PC-3 (cell line): ENCODE measurements at regions not wholly inside any gene's neighbourhood (a gene's known extent, or its start where the extent isn't known, plus 50 kb on each side); places are given as distances from the start of the nearest gene placed in this dataset.

Source experiments
- ATAC-seq: fragments of 200-7000 bp; cut with Tn5 transposase; 2 replicates; pipeline ENCODE4 v1.9.1; 2020; ENCODE audit warnings: mild to moderate bottlenecking, moderate library complexity
- BruUV-seq: library from RNA; stranded (reverse); fragments of 400-500 nt; replicated peaks from 2 replicates; lab custom pipeline; 2021; lab: Mats Ljungman, UMichigan
- CTCF ChIA-PET: fragments of 300-600 bp; sonication (Branson Sonifier 250); formaldehyde crosslinking; loops from one replicate; lab custom pipeline; 2022; ENCODE audit warnings: antibody characterized with exemption; lab: Charles Lee
- POLR2A ChIA-PET: fragments of 300-600 bp; sonication (Branson Sonifier 250); formaldehyde crosslinking; loops from one replicate; lab custom pipeline; 2022; ENCODE audit warnings: antibody characterized with exemption; ENCODE audit not compliant: unreplicated experiment; lab: Charles Lee
- DNase-seq: peaks from one replicate; pipeline ENCODE4 v3.0.0-alpha.2; 2015
- H2AFZ ChIP-seq: fragments of 300-600 bp; sonication (generic); 2 replicates; pipeline ENCODE4 v1.6.0; 2016; ENCODE audit warnings: antibody characterized with exemption, low read length
- H3F3A ChIP-seq: fragments of 300-600 bp; sonication (generic); one replicate; pipeline ENCODE4 v1.6.0; 2017; ENCODE audit warnings: antibody characterized with exemption, low read length, control low read depth, mild to moderate bottlenecking; ENCODE audit not compliant: unreplicated experiment
- H3K27ac ChIP-seq: fragments of 300-600 bp; sonication (generic); 2 replicates; pipeline ENCODE4 v1.5.1; 2016; ENCODE audit warnings: mild to moderate bottlenecking, low read length
- H3K27me3 ChIP-seq: fragments of 300-600 bp; sonication (generic); 2 replicates; pipeline ENCODE4 v1.6.1; 2016; ENCODE audit warnings: low read length, mixed read lengths
- H3K36me3 ChIP-seq: fragments of 300-600 bp; sonication (generic); 2 replicates; pipeline ENCODE4 v1.6.1; 2016; ENCODE audit warnings: low read depth, mixed run types, low read length, mixed read lengths
- H3K4me1 ChIP-seq: fragments of 300-600 bp; sonication (generic); 2 replicates; pipeline ENCODE4 v1.5.1; 2016; ENCODE audit warnings: low read length; ENCODE audit not compliant: insufficient read depth
- H3K4me2 ChIP-seq: fragments of 300-600 bp; sonication (generic); 2 replicates; pipeline ENCODE4 v1.6.0; 2016; ENCODE audit warnings: low read length
- H3K4me3 ChIP-seq: fragments of 300-600 bp; sonication (generic); 2 replicates; pipeline ENCODE4 v1.5.1; 2016; ENCODE audit warnings: mild to moderate bottlenecking, low read length, mixed read lengths
- H3K79me2 ChIP-seq: fragments of 300-600 bp; sonication (generic); 2 replicates; pipeline ENCODE4 v1.6.1; 2017; ENCODE audit warnings: low read length, mixed read lengths
- H3K9ac ChIP-seq: fragments of 300-600 bp; sonication (generic); 2 replicates; pipeline ENCODE4 v1.6.0; 2016; ENCODE audit warnings: mild to moderate bottlenecking, low read length
- H3K9me2 ChIP-seq: fragments of 300-600 bp; sonication (generic); replicated peaks from 2 replicates; pipeline ENCODE4 v1.6.1; 2016; ENCODE audit warnings: mixed run types, low read length, mixed read lengths
- H3K9me3 ChIP-seq: fragments of 300-600 bp; sonication (generic); 2 replicates; pipeline ENCODE4 v1.6.1; 2016; ENCODE audit warnings: low read length, mixed read lengths
- H4K20me1 ChIP-seq: fragments of 300-600 bp; sonication (generic); 2 replicates; pipeline ENCODE4 v1.6.1; 2016; ENCODE audit warnings: low read length, mixed read lengths
- EZH2 ChIP-seq: fragments of 300-600 bp; sonication (generic); IDR thresholded peaks from one replicate; pipeline ENCODE4 v1.6.1; 2017; ENCODE audit warnings: antibody characterized with exemption, mild to moderate bottlenecking, low read length; ENCODE audit not compliant: unreplicated experiment
- EZH2phosphoT487 ChIP-seq: fragments of 300-600 bp; sonication (generic); IDR thresholded peaks from 2 replicates; pipeline ENCODE4 v1.6.1; 2018; ENCODE audit warnings: mild to moderate bottlenecking, antibody characterized with exemption, low read length, borderline replicate concordance
- intact Hi-C: fragments of 100-400 bp; cut with micrococcal nuclease; formaldehyde crosslinking; loops from 2 replicates; pipeline ENCODE4 v1.9.0; 2023
- TF ChIP-seq, protein P1 (sequence below): fragments of 300-600 bp; sonication (generic); conservative IDR thresholded peaks from 2 replicates; pipeline ENCODE4 v1.5.1; 2017; ENCODE audit warnings: antibody characterized with exemption, low read depth, mild to moderate bottlenecking, low read length

DNA sequence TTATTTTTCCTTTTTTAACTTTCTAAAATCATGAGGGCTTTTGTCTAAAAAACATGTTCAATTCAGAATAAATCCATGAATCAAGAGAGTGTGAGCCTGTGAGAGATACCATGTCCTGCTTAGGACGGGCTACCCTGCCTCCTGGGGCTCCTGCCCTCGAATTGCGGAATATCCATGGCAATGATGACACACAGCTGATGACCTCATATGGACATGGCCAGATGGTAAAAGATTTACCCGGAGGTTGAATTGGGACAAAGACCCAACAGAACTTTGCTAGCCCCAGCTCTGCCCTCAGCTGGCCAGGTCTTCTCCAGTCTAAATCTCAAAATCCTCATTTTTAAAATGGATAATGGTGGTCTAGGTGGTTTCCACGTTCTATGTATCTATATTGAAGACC, 538.1 kb upstream of the API5 start:
- Histone ChIP-seq H3K9me3 (no peaks in the 10 kb centered on the region), H3K36me3 (no peaks in the 10 kb centered on the region), H4K20me1 (no peaks in the 10 kb centered on the region), H3K27me3 (no peaks in the 10 kb centered on the region), H3K4me3 (no peak overlapping the region), H2AFZ (no peak overlapping the region), H3K4me1 (no peaks in the 10 kb centered on the region), H3K9me2 (no peaks in the 10 kb centered on the region), H3F3A (no peaks in the 10 kb centered on the region), H3K79me2 (no peaks in the 10 kb centered on the region), H3K27ac (no peak overlapping the region), H3K9ac (no peak overlapping the region), H3K4me2 (no peak overlapping the region)
- ATAC-seq (no peak), DNase-seq (no peak)
- POLR2A ChIA-PET: no interaction called here
- TF ChIP-seq EZH2 (no peak), EZH2phosphoT487 (no peak)
- TF ChIP-seq, protein P1, sequence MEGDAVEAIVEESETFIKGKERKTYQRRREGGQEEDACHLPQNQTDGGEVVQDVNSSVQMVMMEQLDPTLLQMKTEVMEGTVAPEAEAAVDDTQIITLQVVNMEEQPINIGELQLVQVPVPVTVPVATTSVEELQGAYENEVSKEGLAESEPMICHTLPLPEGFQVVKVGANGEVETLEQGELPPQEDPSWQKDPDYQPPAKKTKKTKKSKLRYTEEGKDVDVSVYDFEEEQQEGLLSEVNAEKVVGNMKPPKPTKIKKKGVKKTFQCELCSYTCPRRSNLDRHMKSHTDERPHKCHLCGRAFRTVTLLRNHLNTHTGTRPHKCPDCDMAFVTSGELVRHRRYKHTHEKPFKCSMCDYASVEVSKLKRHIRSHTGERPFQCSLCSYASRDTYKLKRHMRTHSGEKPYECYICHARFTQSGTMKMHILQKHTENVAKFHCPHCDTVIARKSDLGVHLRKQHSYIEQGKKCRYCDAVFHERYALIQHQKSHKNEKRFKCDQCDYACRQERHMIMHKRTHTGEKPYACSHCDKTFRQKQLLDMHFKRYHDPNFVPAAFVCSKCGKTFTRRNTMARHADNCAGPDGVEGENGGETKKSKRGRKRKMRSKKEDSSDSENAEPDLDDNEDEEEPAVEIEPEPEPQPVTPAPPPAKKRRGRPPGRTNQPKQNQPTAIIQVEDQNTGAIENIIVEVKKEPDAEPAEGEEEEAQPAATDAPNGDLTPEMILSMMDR: no peak
- CTCF ChIA-PET: no interaction called here
- intact Hi-C loops: no loop called here
- no TSS peak for BruUV-seq

DNA sequence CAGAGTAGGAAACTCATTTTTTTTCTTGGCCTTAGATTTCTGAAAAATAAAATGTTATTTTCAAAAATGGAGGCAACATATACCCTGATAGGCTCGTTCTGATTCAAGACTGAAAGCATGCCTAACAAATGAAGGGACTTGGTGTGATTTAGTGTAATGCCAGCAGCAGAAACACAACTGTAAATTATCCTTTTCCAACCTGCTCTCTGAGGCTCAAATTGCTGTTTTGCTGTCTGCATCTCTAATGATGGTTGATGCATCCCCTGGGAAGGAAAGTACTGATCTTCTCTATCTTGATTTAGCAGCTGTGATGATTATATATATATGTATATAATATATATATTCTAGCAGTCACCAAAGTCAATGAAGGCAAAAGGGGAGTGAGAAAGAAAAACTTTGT, 537.2 kb upstream of the API5 start:
- no peak for DNase-seq
- Histone ChIP-seq H3K9me2 (no peaks in the 10 kb centered on the region), H3K4me3 (no peak overlapping the region), H3K36me3 (no peaks in the 10 kb centered on the region), H2AFZ (no peak overlapping the region), H3K27ac (no peak overlapping the region), H3K4me1 (no peaks in the 10 kb centered on the region), H3K4me2 (no peak overlapping the region), H4K20me1 (no peaks in the 10 kb centered on the region), H3K9ac (no peak overlapping the region), H3K27me3 (no peaks in the 10 kb centered on the region), H3K9me3 (no peaks in the 10 kb centered on the region), H3F3A (no peaks in the 10 kb centered on the region), H3K79me2 (no peaks in the 10 kb centered on the region)
- no TSS peak for BruUV-seq
- TF ChIP-seq EZH2 (no peak), EZH2phosphoT487 (no peak)
- TF ChIP-seq, protein P1: no peak
- ATAC-seq: no peak
- ChIA-PET CTCF (no interaction called here), POLR2A (no interaction called here)
- intact Hi-C loops: no loop called here

GRCh38 chr11:42777776-42778175, 534.0 kb upstream of the API5 start:
- POLR2A ChIA-PET: no interaction called here
- no TSS peak for BruUV-seq
- intact Hi-C loops: no loop called here

More at GRCh38 chr11:42777776-42778175, 534.0 kb upstream of the API5 start:
- no peaks in the 10 kb centered on the region for H3K36me3 ChIP-seq
- H3F3A ChIP-seq: no peaks in the 10 kb centered on the region
- no peaks in the 10 kb centered on the region for H4K20me1 ChIP-seq
- DNase-seq: no peak
- no peak overlapping the region for H3K9ac ChIP-seq
- no peaks in the 10 kb centered on the region for H3K27me3 ChIP-seq
- no peaks in the 10 kb centered on the region for H3K4me1 ChIP-seq
- no peaks in the 10 kb centered on the region for H3K9me2 ChIP-seq
- H3K27ac ChIP-seq: no peak overlapping the region
- CTCF ChIA-PET: no interaction called here
- ATAC-seq: no peak
- no peak for TF ChIP-seq EZH2phosphoT487
- no peak for TF ChIP-seq EZH2
- TF ChIP-seq, protein P1: no peak
- H3K4me3 ChIP-seq: no peak overlapping the region
- H3K4me2 ChIP-seq: no peak overlapping the region
- H3K79me2 ChIP-seq: no peaks in the 10 kb centered on the region
- H3K9me3 ChIP-seq: no peaks in the 10 kb centered on the region
- no peak overlapping the region for H2AFZ ChIP-seq
